ENCODE measurements at regions not wholly inside any gene's neighbourhood (a gene's known extent, or its start where the extent isn't known, plus 50 kb on each side); places are given as distances from the start of the nearest gene placed in this dataset.

- no peak overlapping the region for H3K27ac ChIP-seq
- ChIA-PET CTCF (no interaction called here), POLR2A (ENCODE audit: low non-redundant PET) (no interaction called here)
- no peak for TF ChIP-seq CTCF (conservative IDR thresholded peaks at IDR 0.05; ENCODE audit: low read depth)
- no peak for DNase-seq (ENCODE audit: low spot score)
Measured at GRCh38 chr12:91918431-91918830, 227.2 kb downstream of the BTG1 start.

- no peak for TF ChIP-seq CTCF (conservative IDR thresholded peaks at IDR 0.05; ENCODE audit: low read depth)
- no peak overlapping the region for H3K27ac ChIP-seq
- POLR2A ChIA-PET (ENCODE audit: low non-redundant PET): no interaction called here
- CTCF ChIA-PET: no interaction called here
- DNase-seq (ENCODE audit: low spot score): no peak
Measured at GRCh38 chr12:91914701-91915100, 230.9 kb downstream of the BTG1 start.

GRCh38 chr12:91913651-91914050 is 232.0 kb downstream of the BTG1 start:
- POLR2A ChIA-PET (ENCODE audit: low non-redundant PET): no interaction called here
- CTCF ChIA-PET: interaction anchor here (0.6 kb wide), 1 partner anchor 73 kb away, joined by 3 read pairs; no protein-coding TSS in a partner anchor
- no peak for DNase-seq (ENCODE audit: low spot score)
- no peak for TF ChIP-seq CTCF (conservative IDR thresholded peaks at IDR 0.05; ENCODE audit: low read depth)
- no peak overlapping the region for H3K27ac ChIP-seq

- CTCF ChIA-PET: interaction anchor here (0.6 kb wide), 1 partner anchor 74 kb away, joined by 3 read pairs; no protein-coding TSS in a partner anchor
- POLR2A ChIA-PET (ENCODE audit: low non-redundant PET): no interaction called here
- H3K27ac ChIP-seq: no peak overlapping the region
- TF ChIP-seq CTCF (conservative IDR thresholded peaks at IDR 0.05; ENCODE audit: low read depth): no peak
- no peak for DNase-seq (ENCODE audit: low spot score)
Measured at GRCh38 chr12:91913124-91913523, 232.5 kb downstream of the BTG1 start.

- ChIA-PET CTCF (no interaction called here), POLR2A (ENCODE audit: low non-redundant PET) (no interaction called here)
- no peak for DNase-seq (ENCODE audit: low spot score)
Measured at GRCh38 chr12:91912178-91912577, 233.5 kb downstream of the BTG1 start.

GRCh38 chr12:91910871-91911388 is 234.7 kb downstream of the BTG1 start:
- POLR2A ChIA-PET (ENCODE audit: low non-redundant PET): no interaction called here
- DNase-seq (ENCODE audit: low spot score): no peak
- CTCF ChIA-PET: interaction anchor here (0.5 kb wide), 1 partner anchor 14 kb away, joined by 3 read pairs; no protein-coding TSS in a partner anchor
- no peak overlapping the region for H3K27ac ChIP-seq
- no peak for TF ChIP-seq CTCF (conservative IDR thresholded peaks at IDR 0.05; ENCODE audit: low read depth)

More at GRCh38 chr12:91912178-91912577, 233.5 kb downstream of the BTG1 start:
- no peak for TF ChIP-seq CTCF (conservative IDR thresholded peaks at IDR 0.05; ENCODE audit: low read depth)
- no peak overlapping the region for H3K27ac ChIP-seq

All from RWPE1 (cell line).